ENCODE measurements at regions not wholly inside any gene's neighbourhood (a gene's known extent, or its start where the extent isn't known, plus 50 kb on each side); places are given as distances from the start of the nearest gene placed in this dataset.

DNA sequence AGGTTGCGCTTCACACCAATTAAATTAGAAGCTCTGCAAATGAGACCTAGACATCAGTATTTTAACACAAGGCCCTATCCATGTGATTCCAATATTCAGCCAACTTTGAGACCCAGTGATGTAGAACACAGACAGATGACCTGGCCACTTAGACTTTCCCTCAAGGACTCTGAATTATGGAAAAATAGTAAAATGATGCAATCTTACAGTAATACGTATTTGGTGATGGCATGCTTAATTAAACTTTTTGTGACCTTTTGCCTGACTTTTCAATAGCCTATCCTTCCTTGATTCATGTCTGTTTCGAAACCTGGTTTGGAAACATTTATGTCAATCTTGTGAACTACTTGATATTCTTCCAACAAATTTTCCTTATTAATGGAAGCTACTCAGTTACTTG lies 521.2 kb downstream of the KCNA4 start:
- H3K27ac ChIP-seq (ENCODE audit: low read length): no peak overlapping the region
- no peaks in the 10 kb centered on the region for H3K27me3 ChIP-seq (ENCODE audit: control insufficient read depth, insufficient read depth, low read length)
- WGBS (ENCODE audit: insufficient coverage, insufficient read length): no CpG with 5 or more reads among the region's 3 CpGs
- H3K36me3 ChIP-seq (ENCODE audit: control insufficient read depth, insufficient read depth, low read length): no peaks in the 10 kb centered on the region
- H3K4me1 ChIP-seq (ENCODE audit: control insufficient read depth, insufficient read depth, low read length): no peaks in the 10 kb centered on the region
- H3K9me3 ChIP-seq (ENCODE audit: control insufficient read depth, insufficient read depth, low read length): no peaks in the 10 kb centered on the region
- DNase-seq (ENCODE audit: low read depth, low spot score): no peak
- no peak overlapping the region for H3K4me3 ChIP-seq (ENCODE audit: low read length)

DNA sequence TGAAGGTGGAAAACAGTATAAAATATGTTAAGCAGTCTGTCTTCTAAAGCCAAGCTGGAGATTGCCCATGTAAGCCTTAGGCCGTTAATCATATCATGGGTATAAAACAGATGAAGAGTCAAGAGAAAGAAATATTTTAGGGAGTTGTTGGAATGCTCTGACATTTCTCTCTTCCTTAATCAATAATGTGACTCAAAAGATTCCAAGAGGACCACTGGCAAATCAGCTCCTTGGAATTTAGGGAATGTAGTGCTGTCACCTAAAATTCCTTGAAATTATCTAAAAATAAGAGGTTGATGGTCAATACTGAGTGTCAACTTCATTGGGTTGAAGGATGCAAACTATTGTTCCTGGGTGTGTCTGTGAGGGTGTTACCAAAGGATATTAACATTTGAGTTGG lies 525.9 kb downstream of the KCNA4 start:
- no peak for DNase-seq (ENCODE audit: low read depth, low spot score)
- H3K27ac ChIP-seq (ENCODE audit: low read length): no peak overlapping the region
- no peaks in the 10 kb centered on the region for H3K36me3 ChIP-seq (ENCODE audit: control insufficient read depth, insufficient read depth, low read length)
- no peaks in the 10 kb centered on the region for H3K9me3 ChIP-seq (ENCODE audit: control insufficient read depth, insufficient read depth, low read length)
- H3K27me3 ChIP-seq (ENCODE audit: control insufficient read depth, insufficient read depth, low read length): no peaks in the 10 kb centered on the region
- H3K4me3 ChIP-seq (ENCODE audit: low read length): no peak overlapping the region
- no peaks in the 10 kb centered on the region for H3K4me1 ChIP-seq (ENCODE audit: control insufficient read depth, insufficient read depth, low read length)
- WGBS (ENCODE audit: insufficient coverage, insufficient read length): no CpG with 5 or more reads among the region's 1 CpG

DNA sequence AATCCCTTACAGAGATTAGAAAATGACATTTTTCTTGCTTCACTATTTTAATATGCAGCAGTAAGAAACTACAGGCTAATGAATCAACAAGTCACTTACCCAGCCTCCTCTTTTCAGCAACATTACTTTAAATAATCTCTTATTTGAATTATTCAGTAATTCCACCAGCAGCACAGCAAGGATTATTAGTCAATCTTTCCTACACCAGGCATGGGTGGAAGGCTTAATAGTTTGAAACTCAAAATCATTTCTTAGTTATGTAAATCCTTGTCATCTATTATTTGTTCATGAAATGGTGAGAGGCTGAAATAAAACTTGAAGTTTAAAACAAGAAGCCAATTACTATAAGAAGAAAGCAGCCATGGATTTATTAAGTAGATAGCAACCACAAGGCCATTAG lies 530.5 kb downstream of the KCNA4 start:
- Histone ChIP-seq H3K9me3 (ENCODE audit: control insufficient read depth, insufficient read depth, low read length) (no peaks in the 10 kb centered on the region), H3K27ac (ENCODE audit: low read length) (no peak overlapping the region)
- no peak for DNase-seq (ENCODE audit: low read depth, low spot score)

DNA sequence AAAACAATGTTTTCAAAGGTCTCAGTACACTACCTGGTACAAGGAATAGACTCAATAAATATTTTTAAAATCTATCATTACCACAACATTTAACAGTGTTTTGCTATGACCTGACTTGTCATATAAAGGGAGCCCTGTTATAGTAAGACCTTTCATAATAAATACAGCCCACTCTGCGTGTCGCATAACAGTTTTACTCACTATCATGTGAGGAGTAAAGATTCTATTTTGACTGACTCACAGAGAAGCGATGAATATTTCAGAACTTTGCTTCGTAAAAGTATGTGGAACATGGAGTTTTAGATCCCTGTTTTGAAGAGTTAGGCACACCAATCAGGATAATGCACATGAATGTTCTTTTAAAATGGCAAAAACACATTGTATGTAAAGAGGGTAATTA lies 531.2 kb downstream of the KCNA4 start:
- DNase-seq (ENCODE audit: low read depth, low spot score): no peak
- no peaks in the 10 kb centered on the region for H3K27me3 ChIP-seq (ENCODE audit: control insufficient read depth, insufficient read depth, low read length)
- no peak overlapping the region for H3K27ac ChIP-seq (ENCODE audit: low read length)
- no peak overlapping the region for H3K4me3 ChIP-seq (ENCODE audit: low read length)
- no peaks in the 10 kb centered on the region for H3K36me3 ChIP-seq (ENCODE audit: control insufficient read depth, insufficient read depth, low read length)
- no peaks in the 10 kb centered on the region for H3K4me1 ChIP-seq (ENCODE audit: control insufficient read depth, insufficient read depth, low read length)
- no peaks in the 10 kb centered on the region for H3K9me3 ChIP-seq (ENCODE audit: control insufficient read depth, insufficient read depth, low read length)
- no CpG with 5 or more reads among the region's 4 CpGs for WGBS (ENCODE audit: insufficient coverage, insufficient read length)

More for the DNA sequence above, 530.5 kb downstream of the KCNA4 start:
- Histone ChIP-seq H3K36me3 (ENCODE audit: control insufficient read depth, insufficient read depth, low read length) (no peaks in the 10 kb centered on the region), H3K27me3 (ENCODE audit: control insufficient read depth, insufficient read depth, low read length) (no peaks in the 10 kb centered on the region), H3K4me1 (ENCODE audit: control insufficient read depth, insufficient read depth, low read length) (no peaks in the 10 kb centered on the region), H3K4me3 (ENCODE audit: low read length) (no peak overlapping the region)

GRCh38 chr11:29484548-29484947 lies 532.3 kb downstream of the KCNA4 start:
- DNase-seq (ENCODE audit: low read depth, low spot score): no peak
- Histone ChIP-seq H3K4me1 (ENCODE audit: control insufficient read depth, insufficient read depth, low read length) (no peaks in the 10 kb centered on the region), H3K36me3 (ENCODE audit: control insufficient read depth, insufficient read depth, low read length) (no peaks in the 10 kb centered on the region), H3K4me3 (ENCODE audit: low read length) (no peak overlapping the region), H3K27ac (ENCODE audit: low read length) (no peak overlapping the region), H3K9me3 (ENCODE audit: control insufficient read depth, insufficient read depth, low read length) (no peaks in the 10 kb centered on the region), H3K27me3 (ENCODE audit: control insufficient read depth, insufficient read depth, low read length) (no peaks in the 10 kb centered on the region)
- WGBS (ENCODE audit: insufficient coverage, insufficient read length): no CpG with 5 or more reads among the region's 1 CpG

DNA sequence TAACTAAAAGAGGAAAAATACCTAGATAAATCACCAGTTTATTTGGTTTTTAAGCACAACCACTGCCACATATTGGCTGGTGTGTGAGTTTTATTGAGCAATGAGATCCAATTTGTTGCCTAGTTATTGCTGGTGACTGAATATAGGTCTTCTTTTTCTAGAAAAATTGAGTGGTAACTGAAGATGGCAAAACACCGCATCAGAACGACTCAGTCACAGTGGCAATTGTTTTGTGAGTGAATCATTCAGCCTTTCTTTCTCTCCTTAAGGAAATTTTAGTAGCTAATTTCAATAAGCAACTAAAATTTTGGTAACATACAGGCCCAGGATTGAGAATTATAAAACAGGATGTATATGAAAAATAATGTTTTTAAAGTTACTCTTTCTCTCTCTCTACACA lies 533.0 kb downstream of the KCNA4 start:
- Histone ChIP-seq H3K4me3 (ENCODE audit: low read length) (no peak overlapping the region), H3K9me3 (ENCODE audit: control insufficient read depth, insufficient read depth, low read length) (no peaks in the 10 kb centered on the region), H3K27me3 (ENCODE audit: control insufficient read depth, insufficient read depth, low read length) (no peaks in the 10 kb centered on the region), H3K4me1 (ENCODE audit: control insufficient read depth, insufficient read depth, low read length) (no peaks in the 10 kb centered on the region), H3K36me3 (ENCODE audit: control insufficient read depth, insufficient read depth, low read length) (no peaks in the 10 kb centered on the region), H3K27ac (ENCODE audit: low read length) (no peak overlapping the region)
- DNase-seq (ENCODE audit: low read depth, low spot score): no peak
- WGBS (ENCODE audit: insufficient coverage, insufficient read length): no CpG with 5 or more reads among the region's 2 CpGs

GRCh38 chr11:29482510-29482909 lies 534.3 kb downstream of the KCNA4 start:
- no CpG with 5 or more reads among the region's 4 CpGs for WGBS (ENCODE audit: insufficient coverage, insufficient read length)
- H3K27me3 ChIP-seq (ENCODE audit: control insufficient read depth, insufficient read depth, low read length): no peaks in the 10 kb centered on the region
- DNase-seq (ENCODE audit: low read depth, low spot score): no peak
- no peaks in the 10 kb centered on the region for H3K36me3 ChIP-seq (ENCODE audit: control insufficient read depth, insufficient read depth, low read length)
- H3K9me3 ChIP-seq (ENCODE audit: control insufficient read depth, insufficient read depth, low read length): no peaks in the 10 kb centered on the region
- no peaks in the 10 kb centered on the region for H3K4me1 ChIP-seq (ENCODE audit: control insufficient read depth, insufficient read depth, low read length)
- no peak overlapping the region for H3K27ac ChIP-seq (ENCODE audit: low read length)
- H3K4me3 ChIP-seq (ENCODE audit: low read length): no peak overlapping the region

DNA sequence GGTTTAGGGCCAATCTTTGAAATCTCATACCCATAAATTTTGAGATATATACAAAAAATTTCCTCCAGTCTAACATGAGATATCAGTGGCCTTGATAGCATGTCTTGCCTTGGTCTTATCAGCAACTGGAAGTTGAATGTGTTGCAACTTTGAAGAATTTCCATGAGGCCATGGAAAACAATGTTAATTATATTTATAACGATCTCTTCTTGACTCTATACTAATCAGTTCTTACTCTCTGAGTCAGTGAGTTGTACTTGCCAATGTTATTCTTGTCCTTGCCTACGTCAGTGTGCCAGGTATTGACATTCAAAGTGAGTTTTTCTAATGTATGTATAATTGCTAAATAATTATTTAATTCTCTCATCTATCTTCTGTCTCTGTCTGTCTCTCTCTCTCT lies 535.1 kb downstream of the KCNA4 start:
- Histone ChIP-seq H3K9me3 (ENCODE audit: control insufficient read depth, insufficient read depth, low read length) (no peaks in the 10 kb centered on the region), H3K4me3 (ENCODE audit: low read length) (no peak overlapping the region), H3K4me1 (ENCODE audit: control insufficient read depth, insufficient read depth, low read length) (no peaks in the 10 kb centered on the region), H3K36me3 (ENCODE audit: control insufficient read depth, insufficient read depth, low read length) (no peaks in the 10 kb centered on the region), H3K27ac (ENCODE audit: low read length) (no peak overlapping the region), H3K27me3 (ENCODE audit: control insufficient read depth, insufficient read depth, low read length) (no peaks in the 10 kb centered on the region)
- DNase-seq (ENCODE audit: low read depth, low spot score): no peak
- WGBS (ENCODE audit: insufficient coverage, insufficient read length): no CpG with 5 or more reads among the region's 2 CpGs

- WGBS (ENCODE audit: insufficient coverage, insufficient read length): no CpG with 5 or more reads among the region's 1 CpG
- H3K27ac ChIP-seq (ENCODE audit: low read length): no peak overlapping the region
- no peaks in the 10 kb centered on the region for H3K36me3 ChIP-seq (ENCODE audit: control insufficient read depth, insufficient read depth, low read length)
- no peaks in the 10 kb centered on the region for H3K27me3 ChIP-seq (ENCODE audit: control insufficient read depth, insufficient read depth, low read length)
- H3K9me3 ChIP-seq (ENCODE audit: control insufficient read depth, insufficient read depth, low read length): no peaks in the 10 kb centered on the region
- H3K4me1 ChIP-seq (ENCODE audit: control insufficient read depth, insufficient read depth, low read length): no peaks in the 10 kb centered on the region
- no peak for DNase-seq (ENCODE audit: low read depth, low spot score)
- H3K4me3 ChIP-seq (ENCODE audit: low read length): no peak overlapping the region
These were observed 535.8 kb downstream of the KCNA4 start for GRCh38 chr11:29480981-29481380.

DNA sequence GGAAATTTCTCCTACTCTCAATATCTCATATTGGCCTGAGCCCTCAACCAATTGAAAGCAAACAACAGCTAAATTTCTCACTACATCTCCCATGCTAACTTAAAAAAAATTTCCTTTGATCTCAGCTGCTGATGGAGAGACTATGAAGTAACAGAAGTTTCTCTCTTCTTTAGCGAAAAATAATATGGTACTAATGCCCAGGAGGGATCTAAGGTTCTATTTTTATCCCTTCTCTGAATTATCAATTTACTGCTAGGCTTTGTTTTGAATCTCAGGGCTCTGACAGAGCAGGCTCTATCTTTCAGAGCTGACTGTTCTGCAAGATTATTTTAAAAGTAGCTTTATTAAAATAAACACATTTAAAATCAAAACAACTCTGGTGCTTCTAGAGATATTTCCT lies 558.6 kb downstream of the KCNA4 start:
- no CpG with 5 or more reads among the region's 1 CpG for WGBS (ENCODE audit: insufficient coverage, insufficient read length)
- Histone ChIP-seq H3K9me3 (ENCODE audit: control insufficient read depth, insufficient read depth, low read length) (no peaks in the 10 kb centered on the region), H3K27me3 (ENCODE audit: control insufficient read depth, insufficient read depth, low read length) (no peaks in the 10 kb centered on the region), H3K27ac (ENCODE audit: low read length) (no peak overlapping the region), H3K4me1 (ENCODE audit: control insufficient read depth, insufficient read depth, low read length) (no peaks in the 10 kb centered on the region), H3K4me3 (ENCODE audit: low read length) (no peak overlapping the region), H3K36me3 (ENCODE audit: control insufficient read depth, insufficient read depth, low read length) (no peaks in the 10 kb centered on the region)
- no peak for DNase-seq (ENCODE audit: low read depth, low spot score)

DNA sequence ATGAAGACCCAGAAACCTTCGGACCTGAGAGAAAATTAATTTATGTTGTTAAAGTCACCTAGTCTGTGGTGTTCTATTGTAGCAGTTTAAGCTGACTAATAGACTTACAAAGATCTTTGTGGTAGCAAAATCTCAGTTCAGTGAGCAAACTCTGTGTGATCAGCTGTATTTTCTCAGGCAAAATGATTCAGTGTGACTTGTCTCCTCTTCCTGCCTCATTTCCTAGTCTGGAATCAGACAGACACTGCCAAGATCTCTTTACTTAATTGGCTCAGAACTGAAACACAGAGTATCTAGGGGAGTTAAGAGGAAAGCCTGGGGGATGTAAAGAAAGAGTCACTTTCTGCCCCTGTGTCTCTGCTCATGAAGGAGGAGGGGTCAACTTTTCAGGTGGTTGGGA lies 564.7 kb downstream of the KCNA4 start:
- no peaks in the 10 kb centered on the region for H3K36me3 ChIP-seq (ENCODE audit: control insufficient read depth, insufficient read depth, low read length)
- H3K4me3 ChIP-seq (ENCODE audit: low read length): no peak overlapping the region
- DNase-seq (ENCODE audit: low read depth, low spot score): no peak
- no peaks in the 10 kb centered on the region for H3K27me3 ChIP-seq (ENCODE audit: control insufficient read depth, insufficient read depth, low read length)
- no peaks in the 10 kb centered on the region for H3K4me1 ChIP-seq (ENCODE audit: control insufficient read depth, insufficient read depth, low read length)
- no peaks in the 10 kb centered on the region for H3K9me3 ChIP-seq (ENCODE audit: control insufficient read depth, insufficient read depth, low read length)
- no peak overlapping the region for H3K27ac ChIP-seq (ENCODE audit: low read length)
- no CpG with 5 or more reads among the region's 1 CpG for WGBS (ENCODE audit: insufficient coverage, insufficient read length)
